Retina (tissue), 1 donor: ENCODE measurements at regions not wholly inside any gene's neighbourhood (a gene's known extent, or its start where the extent isn't known, plus 50 kb on each side); places are given as distances from the start of the nearest gene placed in this dataset.
A peak's percentile ranks its signal among the peaks of the same experiment; 100 is the strongest.
"Not testable (repeated sequence)": the region's sequence is repeated elsewhere in the genome, so short reads cannot be mapped to it uniquely, and the experiment has no call there.

Experiments
- DNase-seq: peaks from one replicate; pipeline ENCODE4 v3.0.0-alpha.2; 2016

- DNase-seq = no peak
Observed at GRCh38 chr13:50396001-50396400, 380.8 kb downstream of the KCNRG start.

GRCh38 chr13:50396618-50397017 is 381.4 kb downstream of the KCNRG start:
- DNase-seq = not testable (repeated sequence)

- no peak for DNase-seq
Observed at GRCh38 chr13:50400035-50400726, 384.9 kb downstream of the KCNRG start.

- peak; percentile 61 for DNase-seq
Observed at GRCh38 chr13:50401049-50401505, 385.8 kb downstream of the KCNRG start.

GRCh38 chr13:50401721-50402465 is 386.6 kb downstream of the KCNRG start:
- no peak for DNase-seq

GRCh38 chr13:50403311-50403710 is 388.1 kb downstream of the KCNRG start:
- DNase-seq = no peak

GRCh38 chr13:50404116-50404515 is 388.9 kb downstream of the KCNRG start:
- DNase-seq = peak; percentile 20

GRCh38 chr13:50404769-50405168 is 389.5 kb downstream of the KCNRG start:
- peak; percentile 13 for DNase-seq

- DNase-seq = no peak
Observed at GRCh38 chr13:50406831-50407230, 391.6 kb downstream of the KCNRG start.

GRCh38 chr13:50408068-50408467 is 392.8 kb downstream of the KCNRG start:
- no peak for DNase-seq

GRCh38 chr13:50409220-50409619 is 394.0 kb downstream of the KCNRG start:
- DNase-seq = no peak

GRCh38 chr13:50410921-50411746 is 395.9 kb downstream of the KCNRG start:
- DNase-seq = no peak

- DNase-seq = no peak
Observed at GRCh38 chr13:50412046-50412617, 396.9 kb downstream of the KCNRG start.

GRCh38 chr13:50414640-50415039 is 399.4 kb downstream of the KCNRG start:
- no peak for DNase-seq

- no peak for DNase-seq
Observed at GRCh38 chr13:50415428-50415827, 400.2 kb downstream of the KCNRG start.

- no peak for DNase-seq
Observed at GRCh38 chr13:50417597-50417996, 402.4 kb downstream of the KCNRG start.

- DNase-seq = no peak
Observed at GRCh38 chr13:50419331-50419865, 404.2 kb downstream of the KCNRG start.

GRCh38 chr13:50419896-50420295 is 404.7 kb downstream of the KCNRG start:
- no peak for DNase-seq

- DNase-seq = no peak
Observed at GRCh38 chr13:50420718-50421472, 405.7 kb downstream of the KCNRG start.

GRCh38 chr13:50421473-50422130 is 406.4 kb downstream of the KCNRG start:
- DNase-seq = no peak
